Iris pigment epithelial cell (primary cell): ENCODE measurements at regions not wholly inside any gene's neighbourhood (a gene's known extent, or its start where the extent isn't known, plus 50 kb on each side); places are given as distances from the start of the nearest gene placed in this dataset.

ENCODE experiments used
- DNase-seq: peaks from one replicate; pipeline ENCODE4 v3.0.0-alpha.2; 2011; ENCODE audit warnings: low read depth

- no peak for DNase-seq
Measured at GRCh38 chr5:107216587-107216986, 454.1 kb downstream of the EFNA5 start.

- no peak for DNase-seq
Measured at GRCh38 chr5:107215611-107216010, 455.1 kb downstream of the EFNA5 start.

GRCh38 chr5:107213025-107213424, 457.7 kb downstream of the EFNA5 start:
- no peak for DNase-seq

- DNase-seq = no peak
Measured at GRCh38 chr5:107211630-107212029, 459.1 kb downstream of the EFNA5 start.

- DNase-seq = no peak
Measured at GRCh38 chr5:107208867-107209266, 461.9 kb downstream of the EFNA5 start.

- no peak for DNase-seq
Measured at GRCh38 chr5:107204413-107204812, 466.3 kb downstream of the EFNA5 start.

GRCh38 chr5:107203243-107203642, 467.5 kb downstream of the EFNA5 start:
- DNase-seq = no peak

GRCh38 chr5:107199756-107200155, 471.0 kb downstream of the EFNA5 start:
- DNase-seq = no peak

GRCh38 chr5:107196500-107197059, 474.2 kb downstream of the EFNA5 start:
- no peak for DNase-seq

GRCh38 chr5:107195890-107196395, 474.8 kb downstream of the EFNA5 start:
- no peak for DNase-seq

- DNase-seq = no peak
Measured at GRCh38 chr5:107184871-107185270, 485.9 kb downstream of the EFNA5 start.

- no peak for DNase-seq
Measured at GRCh38 chr5:107184066-107184465, 486.7 kb downstream of the EFNA5 start.

- no peak for DNase-seq
Measured at GRCh38 chr5:107170620-107171019, 500.1 kb downstream of the EFNA5 start.

- no peak for DNase-seq
Measured at GRCh38 chr5:107169867-107170266, 500.9 kb downstream of the EFNA5 start.

- DNase-seq = no peak
Measured at GRCh38 chr5:107168848-107169752, 501.6 kb downstream of the EFNA5 start.

- no peak for DNase-seq
Measured at GRCh38 chr5:107168086-107168485, 502.7 kb downstream of the EFNA5 start.

GRCh38 chr5:107165296-107165695, 505.4 kb downstream of the EFNA5 start:
- no peak for DNase-seq

- no peak for DNase-seq
Measured at GRCh38 chr5:107157809-107158208, 512.9 kb downstream of the EFNA5 start.

- no peak for DNase-seq
Measured at GRCh38 chr5:107155707-107156106, 515.0 kb downstream of the EFNA5 start.

- no peak for DNase-seq
Measured at GRCh38 chr5:107154593-107154992, 516.1 kb downstream of the EFNA5 start.

- DNase-seq = no peak
Measured at GRCh38 chr5:107153283-107153682, 517.5 kb downstream of the EFNA5 start.

- DNase-seq = no peak
Measured at GRCh38 chr5:107149243-107150005, 521.3 kb downstream of the EFNA5 start.

GRCh38 chr5:107147589-107147988, 523.1 kb downstream of the EFNA5 start:
- no peak for DNase-seq
